ENCODE measurements at regions not wholly inside any gene's neighbourhood (a gene's known extent, or its start where the extent isn't known, plus 50 kb on each side); places are given as distances from the start of the nearest gene placed in this dataset.

DNA sequence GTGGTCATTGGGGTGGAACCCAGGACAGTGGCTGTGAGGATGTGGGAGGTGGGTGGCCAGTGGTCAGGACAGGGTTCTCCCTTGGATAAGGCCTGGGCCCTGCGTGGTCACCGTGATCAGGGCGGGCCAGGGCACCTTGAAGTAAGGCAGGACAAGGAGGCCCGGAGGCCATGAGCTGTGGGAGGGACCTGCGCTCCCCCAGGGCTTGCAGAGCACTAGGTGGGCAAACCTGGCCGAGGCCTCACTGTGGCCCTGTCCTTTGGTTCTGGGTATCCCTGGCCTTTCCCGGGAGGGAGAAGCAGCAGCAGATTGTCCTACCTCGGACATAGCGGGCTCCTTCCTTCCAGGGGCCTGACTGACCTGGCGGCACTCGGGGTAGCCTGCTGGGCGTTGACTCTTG lies 144.8 kb upstream of the RET start:
- no peak for DNase-seq (ENCODE audit: low read depth)
- TF ChIP-seq, protein P1, sequence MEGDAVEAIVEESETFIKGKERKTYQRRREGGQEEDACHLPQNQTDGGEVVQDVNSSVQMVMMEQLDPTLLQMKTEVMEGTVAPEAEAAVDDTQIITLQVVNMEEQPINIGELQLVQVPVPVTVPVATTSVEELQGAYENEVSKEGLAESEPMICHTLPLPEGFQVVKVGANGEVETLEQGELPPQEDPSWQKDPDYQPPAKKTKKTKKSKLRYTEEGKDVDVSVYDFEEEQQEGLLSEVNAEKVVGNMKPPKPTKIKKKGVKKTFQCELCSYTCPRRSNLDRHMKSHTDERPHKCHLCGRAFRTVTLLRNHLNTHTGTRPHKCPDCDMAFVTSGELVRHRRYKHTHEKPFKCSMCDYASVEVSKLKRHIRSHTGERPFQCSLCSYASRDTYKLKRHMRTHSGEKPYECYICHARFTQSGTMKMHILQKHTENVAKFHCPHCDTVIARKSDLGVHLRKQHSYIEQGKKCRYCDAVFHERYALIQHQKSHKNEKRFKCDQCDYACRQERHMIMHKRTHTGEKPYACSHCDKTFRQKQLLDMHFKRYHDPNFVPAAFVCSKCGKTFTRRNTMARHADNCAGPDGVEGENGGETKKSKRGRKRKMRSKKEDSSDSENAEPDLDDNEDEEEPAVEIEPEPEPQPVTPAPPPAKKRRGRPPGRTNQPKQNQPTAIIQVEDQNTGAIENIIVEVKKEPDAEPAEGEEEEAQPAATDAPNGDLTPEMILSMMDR (IDR thresholded peaks at IDR 0.05; ENCODE audit: control insufficient read depth, insufficient read depth, low read depth, low read length, missing control alignments), result no peak
- H3K4me3 ChIP-seq (ENCODE audit: control insufficient read depth, low read depth, low read length), result no peak overlapping the region

DNA sequence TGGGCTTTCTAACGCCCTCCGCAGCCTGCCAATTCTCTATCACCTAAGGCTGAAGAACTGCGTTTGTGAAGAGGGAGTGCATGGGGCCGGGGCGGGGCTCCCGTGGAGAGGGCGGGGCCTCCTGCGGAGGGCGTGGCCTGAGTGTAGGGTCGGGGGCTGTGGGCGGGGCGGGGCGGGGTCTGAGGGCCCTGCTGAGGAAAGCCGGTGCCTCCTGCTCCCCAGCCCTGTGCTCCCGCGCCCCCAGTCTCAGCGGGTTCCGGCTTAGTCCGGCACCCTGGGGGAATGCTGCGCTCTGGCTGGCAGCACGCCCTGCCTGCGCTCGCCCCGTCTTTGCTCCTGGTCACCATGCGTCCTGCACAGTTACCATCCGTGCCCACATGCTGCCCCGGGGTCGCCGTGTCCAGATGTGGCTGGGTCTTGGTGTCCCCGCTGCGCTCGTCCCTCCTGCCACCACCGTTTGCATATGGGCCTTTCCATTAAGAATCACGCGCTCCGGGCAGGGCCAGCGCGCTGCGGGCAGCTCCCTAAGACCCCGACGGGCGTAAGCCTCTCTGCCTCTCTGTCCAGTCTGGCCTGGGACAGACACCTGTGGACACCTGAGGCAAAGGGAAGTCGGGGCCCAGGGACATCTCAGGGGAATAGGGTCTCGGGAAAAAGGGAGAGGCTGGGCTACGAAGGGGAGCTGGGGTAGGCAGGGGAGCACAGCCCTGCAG lies 144.0 kb upstream of the RET start:
- no peak overlapping the region for H3K4me3 ChIP-seq (ENCODE audit: control insufficient read depth, low read depth, low read length)
- TF ChIP-seq, protein P1 (IDR thresholded peaks at IDR 0.05; ENCODE audit: control insufficient read depth, insufficient read depth, low read depth, low read length, missing control alignments), result no peak
- DNase-seq (ENCODE audit: low read depth), result no peak

DNA sequence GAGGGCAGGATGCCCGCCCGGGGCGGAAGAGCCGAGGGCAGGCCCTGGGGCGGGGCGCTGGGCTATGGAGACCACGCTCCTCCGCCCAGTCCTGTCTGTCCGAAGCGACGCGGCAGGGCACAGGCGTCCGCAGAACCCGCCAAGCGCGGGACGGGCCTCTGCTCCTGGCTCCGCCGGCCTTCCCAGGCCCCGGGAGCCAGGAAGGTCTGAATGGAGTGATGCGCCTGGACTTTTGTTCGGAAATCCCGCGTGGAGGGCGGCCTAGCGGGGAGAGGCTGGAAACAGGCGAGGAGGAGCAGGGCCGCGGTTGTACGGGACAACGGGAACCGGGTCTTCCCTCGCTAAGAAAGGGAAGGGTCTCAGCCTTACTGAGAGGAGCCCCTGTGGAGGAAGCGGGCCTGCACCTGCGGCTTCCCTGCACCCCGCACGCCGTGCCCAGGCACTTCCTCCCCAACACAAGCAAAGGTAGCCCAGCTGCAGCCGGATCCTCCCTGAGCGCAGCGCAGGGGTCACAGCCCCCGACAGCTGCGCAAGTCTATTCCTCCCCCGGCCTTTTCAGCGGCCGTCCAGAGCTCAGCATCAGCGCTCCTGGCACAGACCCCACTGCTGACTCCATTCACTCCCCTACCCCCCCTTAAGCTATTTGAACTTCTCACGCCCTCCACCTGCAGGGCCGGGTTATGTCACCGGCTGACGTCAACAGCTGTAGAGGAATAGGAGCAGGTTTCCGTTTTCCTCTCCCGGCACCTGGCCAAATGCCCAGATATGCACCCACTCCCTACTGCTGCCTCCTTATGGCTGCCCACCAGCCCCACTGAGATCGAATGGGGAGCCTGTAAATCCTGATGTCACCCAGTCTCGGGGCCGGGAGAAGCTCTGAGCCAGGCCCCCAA lies 143.2 kb upstream of the RET start:
- TF ChIP-seq, protein P1 (IDR thresholded peaks at IDR 0.05; ENCODE audit: control insufficient read depth, insufficient read depth, low read depth, low read length, missing control alignments), result no peak
- no peak for DNase-seq (ENCODE audit: low read depth)
- no peak overlapping the region for H3K4me3 ChIP-seq (ENCODE audit: control insufficient read depth, low read depth, low read length)

DNA sequence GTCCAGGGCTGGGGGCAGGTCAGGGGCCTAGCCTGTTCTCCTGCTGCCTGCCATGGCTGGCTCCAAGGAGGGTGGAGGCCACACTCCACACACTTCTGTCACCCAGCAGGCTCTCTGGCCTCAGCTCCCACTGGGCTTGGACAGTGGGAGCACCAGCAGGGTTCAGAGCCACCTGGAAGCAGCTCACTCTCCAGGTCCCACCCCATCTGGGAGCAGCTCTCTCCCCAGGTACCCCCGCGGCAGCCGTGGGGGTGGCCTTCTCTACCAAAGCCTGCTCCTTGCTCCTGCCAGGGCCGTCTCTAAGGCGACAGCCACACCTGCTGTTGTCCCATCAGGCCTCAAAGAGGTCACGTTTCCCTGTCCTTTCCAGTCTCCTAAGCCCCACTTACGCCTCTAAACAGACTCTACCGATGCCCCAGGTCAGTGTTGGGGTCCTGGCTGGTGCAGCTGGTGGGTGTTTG lies 142.5 kb upstream of the RET start:
- DNase-seq (ENCODE audit: low read depth), result no peak
- TF ChIP-seq, protein P1 (IDR thresholded peaks at IDR 0.05; ENCODE audit: control insufficient read depth, insufficient read depth, low read depth, low read length, missing control alignments), result no peak
- H3K4me3 ChIP-seq (ENCODE audit: control insufficient read depth, low read depth, low read length), result no peak overlapping the region

DNA sequence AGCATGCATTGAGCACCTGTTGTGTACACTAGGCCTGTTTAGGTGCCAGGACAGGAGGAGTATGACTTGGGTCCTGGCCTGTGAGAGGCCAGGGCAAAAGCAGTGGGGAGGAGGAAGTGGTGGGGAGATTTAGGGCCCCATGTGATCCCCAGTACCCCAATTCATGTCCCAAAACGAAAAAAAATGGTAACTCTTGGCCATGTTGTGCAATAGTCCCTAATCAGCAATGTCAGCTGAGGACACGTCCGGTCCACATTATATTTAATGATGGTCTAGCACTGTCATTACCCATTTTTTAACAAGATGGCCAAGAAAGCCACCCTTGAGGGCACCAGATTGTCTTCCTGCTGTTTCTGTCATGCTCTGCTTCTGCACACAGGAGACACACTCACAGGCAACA lies 142.0 kb upstream of the RET start:
- TF ChIP-seq, protein P1 (IDR thresholded peaks at IDR 0.05; ENCODE audit: control insufficient read depth, insufficient read depth, low read depth, low read length, missing control alignments), result no peak
- no peak overlapping the region for H3K4me3 ChIP-seq (ENCODE audit: control insufficient read depth, low read depth, low read length)
- DNase-seq (ENCODE audit: low read depth), result no peak

DNA sequence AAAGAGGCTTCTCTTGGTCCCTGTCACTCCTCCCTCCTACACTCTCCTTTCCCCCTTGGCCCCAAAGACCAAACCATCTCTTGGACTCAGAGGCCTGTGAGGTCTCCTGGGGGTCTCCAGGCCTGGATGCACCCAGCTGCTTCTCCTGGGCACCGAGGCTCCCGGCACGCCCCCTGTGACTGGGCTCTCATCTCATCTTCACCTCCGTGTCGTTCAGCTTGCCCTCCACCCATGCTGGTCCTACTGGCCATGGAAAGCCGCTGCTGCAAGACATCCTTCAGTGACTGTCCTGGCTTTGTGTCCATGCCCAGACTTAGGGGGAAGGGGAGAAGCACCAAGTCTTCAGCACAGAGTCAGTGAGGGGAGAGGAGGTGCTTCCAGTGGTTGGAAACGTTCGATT lies 141.4 kb upstream of the RET start:
- TF ChIP-seq, protein P1 (IDR thresholded peaks at IDR 0.05; ENCODE audit: control insufficient read depth, insufficient read depth, low read depth, low read length, missing control alignments), result no peak

More for the DNA sequence above, 141.4 kb upstream of the RET start:
- H3K4me3 ChIP-seq (ENCODE audit: control insufficient read depth, low read depth, low read length), result no peak overlapping the region
- DNase-seq (ENCODE audit: low read depth), result no peak
